ENCODE measurements at regions not wholly inside any gene's neighbourhood (a gene's known extent, or its start where the extent isn't known, plus 50 kb on each side); places are given as distances from the start of the nearest gene placed in this dataset.

- TF ChIP-seq CTCF (conservative IDR thresholded peaks at IDR 0.05; ENCODE audit: low read depth, low read length), result no peak
- TF ChIP-seq EZH2 (IDR thresholded peaks at IDR 0.05; ENCODE audit: borderline replicate concordance, low read depth, low read length, poor library complexity, severe bottlenecking), result no peak
Measured at GRCh38 chr1:57736940-57737339, 313.1 kb upstream of the DAB1 start.
